IMR-90 (cell line): ENCODE measurements at regions not wholly inside any gene's neighbourhood (a gene's known extent, or its start where the extent isn't known, plus 50 kb on each side); places are given as distances from the start of the nearest gene placed in this dataset.

Experiments
- ATAC-seq: fragments of 200-7000 bp; cut with Tn5 transposase; 2 replicates; pipeline ENCODE4 v1.9.1; 2020; ENCODE audit warnings: low read depth, mild to moderate bottlenecking, moderate library complexity
- BruUV-seq: library from RNA; stranded (reverse); fragments of 400-500 nt; replicated peaks from 2 replicates; lab custom pipeline; 2021; lab: Mats Ljungman, UMichigan
- CTCF ChIA-PET: fragments of 300-600 bp; formaldehyde crosslinking; extraction: SDS; loops from one replicate; lab custom pipeline; 2021; ENCODE audit warnings: antibody characterized with exemption; lab: Yijun Ruan, JAX
- POLR2A ChIA-PET: fragments of 300-600 bp; sonication (Branson Sonifier 250); formaldehyde crosslinking; loops from one replicate; lab custom pipeline; 2022; ENCODE audit warnings: antibody characterized with exemption; ENCODE audit not compliant: unreplicated experiment; lab: Charles Lee
- DNase-seq: peaks from one replicate; pipeline ENCODE4 v3.0.0; 2013
- H2AFZ ChIP-seq: replicated peaks from 2 replicates; pipeline ENCODE3; 2013; ENCODE audit warnings: low read length, mild to moderate bottlenecking; ENCODE audit not compliant: poor library complexity
- H2AK5ac ChIP-seq: 2 replicates; pipeline ENCODE4 v1.6.1; 2013; ENCODE audit warnings: low read depth, low read length, inconsistent platforms
- H2AK9ac ChIP-seq: replicated peaks from 2 replicates; pipeline ENCODE3; 2013; ENCODE audit warnings: mild to moderate bottlenecking, low read depth, low read length, moderate library complexity; ENCODE audit not compliant: poor library complexity
- H2BK120ac ChIP-seq: 2 replicates; pipeline ENCODE4 v1.6.1; 2013; ENCODE audit warnings: low read depth, low read length, inconsistent platforms
- H2BK15ac ChIP-seq: 3 replicates; pipeline ENCODE4 v1.6.1; 2013; ENCODE audit warnings: low read depth, low read length, inconsistent platforms
- H2BK20ac ChIP-seq: 2 replicates; pipeline ENCODE4 v1.6.1; 2013; ENCODE audit warnings: low read depth, mild to moderate bottlenecking, inconsistent platforms, low read length, moderate library complexity
- H2BK5ac ChIP-seq: 2 replicates; pipeline ENCODE4 v1.6.1; 2013; ENCODE audit warnings: mild to moderate bottlenecking, low read depth, low read length, inconsistent platforms; ENCODE audit not compliant: poor library complexity, severe bottlenecking
- H3K14ac ChIP-seq: replicated peaks from 2 replicates; pipeline ENCODE4 v1.6.1; 2013; ENCODE audit warnings: low read depth, low read length, inconsistent platforms
- H3K18ac ChIP-seq: 2 replicates; pipeline ENCODE4 v1.6.1; 2013; ENCODE audit warnings: low read depth, low read length, control low read depth
- H3K23ac ChIP-seq: 2 replicates; pipeline ENCODE4 v1.6.1; 2013; ENCODE audit warnings: low read depth, low read length, inconsistent platforms
- H3K27ac ChIP-seq: 2 replicates; pipeline ENCODE4 v1.5.1; 2013; ENCODE audit warnings: mild to moderate bottlenecking, control low read depth, low read length; ENCODE audit not compliant: insufficient read depth
- H3K27me3 ChIP-seq: 2 replicates; pipeline ENCODE4 v1.6.1; 2013; ENCODE audit warnings: low read length; ENCODE audit not compliant: control insufficient read depth, insufficient read depth
- H3K36me3 ChIP-seq: 2 replicates; pipeline ENCODE4 v1.6.1; 2013; ENCODE audit warnings: low read length, mixed read lengths; ENCODE audit not compliant: control insufficient read depth, insufficient read depth
- H3K4ac ChIP-seq: 2 replicates; pipeline ENCODE4 v1.6.1; 2013; ENCODE audit warnings: low read depth, low read length, inconsistent platforms
- H3K4me1 ChIP-seq: 2 replicates; pipeline ENCODE4 v1.6.1; 2013; ENCODE audit warnings: low read length, mixed read lengths; ENCODE audit not compliant: control insufficient read depth, insufficient read depth
- H3K4me2 ChIP-seq: 2 replicates; pipeline ENCODE4 v1.6.1; 2013; ENCODE audit warnings: low read depth, mild to moderate bottlenecking, control low read depth, low read length, moderate library complexity
- H3K4me3 ChIP-seq: 2 replicates; pipeline ENCODE4 v1.5.1; 2013; ENCODE audit warnings: low read depth, mild to moderate bottlenecking, control low read depth, low read length, moderate library complexity; ENCODE audit not compliant: insufficient read depth
- H3K56ac ChIP-seq: 2 replicates; pipeline ENCODE4 v1.6.1; 2013; ENCODE audit warnings: low read length, inconsistent platforms; ENCODE audit not compliant: insufficient read depth; ENCODE audit errors: extremely low read depth
- H3K79me1 ChIP-seq, 2 experiments: 2 replicates each; pipeline ENCODE4 v1.6.1; 2013; ENCODE audit warnings: low read length in 2 of 2, inconsistent platforms in 1 of 2, low read depth in 1 of 2
- H3K9ac ChIP-seq: 2 replicates; pipeline ENCODE4 v1.6.1; 2013; ENCODE audit warnings: low read depth, low read length, control low read depth
- H3K9me1 ChIP-seq: 2 replicates; pipeline ENCODE4 v1.6.1; 2013; ENCODE audit warnings: low read length, inconsistent platforms; ENCODE audit not compliant: insufficient read depth
- H3K9me3 ChIP-seq: 2 replicates; pipeline ENCODE4 v1.6.1; 2013; ENCODE audit warnings: low read length; ENCODE audit not compliant: control insufficient read depth, insufficient read depth
- H4K20me1 ChIP-seq: 2 replicates; pipeline ENCODE4 v1.6.1; 2013; ENCODE audit warnings: low read length, inconsistent platforms; ENCODE audit not compliant: insufficient read depth
- H4K5ac ChIP-seq: 2 replicates; pipeline ENCODE4 v1.6.1; 2013; ENCODE audit warnings: mild to moderate bottlenecking, low read depth, low read length, control low read depth
- H4K8ac ChIP-seq, 2 experiments: 2 replicates each; pipeline ENCODE4 v1.6.1; 2013; ENCODE audit warnings: low read depth in 2 of 2, low read length in 2 of 2, control low read depth in 1 of 2, inconsistent platforms in 1 of 2
- H4K91ac ChIP-seq: 2 replicates; pipeline ENCODE4 v1.6.1; 2013; ENCODE audit warnings: low read depth, low read length, inconsistent platforms; ENCODE audit not compliant: insufficient read depth
- BHLHE40 ChIP-seq: fragments of 150-350 bp; IDR thresholded peaks from 2 replicates; pipeline ENCODE4 v1.6.1; 2016; ENCODE audit warnings: mild to moderate bottlenecking, low read depth, low read length
- CEBPB ChIP-seq: IDR thresholded peaks from 2 replicates; pipeline ENCODE4 v1.6.1; 2012; ENCODE audit warnings: low read depth, low read length, improper control_type of control experiment
- MAFK ChIP-seq: IDR thresholded peaks from 2 replicates; pipeline ENCODE4 v1.6.1; 2012; ENCODE audit warnings: low read depth, low read length, improper control_type of control experiment
- MXI1 ChIP-seq: IDR thresholded peaks from 2 replicates; pipeline ENCODE4 v1.6.1; 2012; ENCODE audit warnings: low read depth, mild to moderate bottlenecking, low read length, moderate library complexity, borderline replicate concordance
- POLR2A ChIP-seq: IDR thresholded peaks from 2 replicates; pipeline ENCODE4 v1.6.1; 2012; ENCODE audit warnings: mild to moderate bottlenecking, low read depth, low read length
- RFX5 ChIP-seq: IDR thresholded peaks from 2 replicates; pipeline ENCODE4 v1.8.0; 2012; ENCODE audit warnings: low read depth, mild to moderate bottlenecking, low read length, moderate library complexity
- WGBS, 2 experiments: methylation state at CpG; one replicate each; pipeline versions ENCODE4 v1.1.5 to v1.1.7; 2013; ENCODE audit warnings: missing lambda C conversion rate in 2 of 2; ENCODE audit not compliant: insufficient read length in 1 of 2; ENCODE audit errors: extremely low coverage in 2 of 2; 5-methylcytosine and 5-hydroxymethylcytosine counted together
- dilution Hi-C: fragments of 300-500 bp; cut with HindIII; formaldehyde crosslinking; loops from one replicate; pipeline ENCODE4 v1.14.3; 2018; ENCODE audit warnings: low sequenced_read_pairs; ENCODE audit not compliant: unreplicated experiment
- in situ Hi-C: fragments of 300-500 bp; cut with MboI; formaldehyde crosslinking; loops from 3 replicates; pipeline ENCODE4 v1.14.3; 2019; ENCODE audit warnings: low sequenced_read_pairs, inconsistent platforms, mixed read lengths
- intact Hi-C: fragments of 100-400 bp; cut with micrococcal nuclease; formaldehyde crosslinking; loops from 2 replicates; pipeline ENCODE4 v1.10.0; 2022
- TF ChIP-seq, protein P1 (sequence below): conservative IDR thresholded peaks from 2 replicates; pipeline ENCODE4 v1.5.1; 2012; ENCODE audit warnings: mild to moderate bottlenecking, low read depth, low read length, improper control_type of control experiment
- TF ChIP-seq, protein P2 (sequence below): fragments of 150-350 bp; IDR thresholded peaks from 2 replicates; pipeline ENCODE4 v1.6.1; 2017; ENCODE audit warnings: mild to moderate bottlenecking, antibody characterized with exemption, low read length, low read depth

DNA sequence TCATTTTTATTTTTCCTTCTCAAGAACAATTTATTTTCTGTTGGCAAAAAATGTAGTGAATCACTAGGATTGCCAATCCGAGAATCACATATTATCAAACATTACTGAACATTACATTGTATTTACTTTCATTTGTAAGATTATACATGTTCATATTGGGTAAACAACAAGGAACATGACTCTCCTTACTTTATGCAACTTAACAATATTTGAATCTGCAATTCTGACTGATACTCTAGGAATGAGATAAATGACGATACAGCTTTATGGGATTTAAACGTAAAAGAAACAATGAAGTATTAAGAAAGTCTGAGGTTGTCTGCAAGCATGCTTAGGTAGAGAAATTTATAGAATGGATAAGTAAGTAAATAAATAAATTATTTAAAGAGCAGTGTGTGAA is 2302.9 kb downstream of the MAT2B start:
- CTCF ChIA-PET, result no interaction called here
- intact Hi-C loops, result no loop called here
- H3K9ac ChIP-seq, result no peak overlapping the region
- no peak overlapping the region for H3K18ac ChIP-seq
- in situ Hi-C loops, result no loop called here
- H3K14ac ChIP-seq, result no peak overlapping the region
- ATAC-seq (no peak), DNase-seq (no peak)
- H3K27me3 ChIP-seq, result no peaks in the 10 kb centered on the region
- no peak overlapping the region for H3K56ac ChIP-seq
- no peak overlapping the region for H3K4me2 ChIP-seq
- H2AK9ac ChIP-seq, result no peak overlapping the region
- no peak overlapping the region for H3K23ac ChIP-seq
- no peak overlapping the region for H2BK120ac ChIP-seq
- BruUV-seq, result no TSS peak
- H3K27ac ChIP-seq, result no peak overlapping the region
- H4K20me1 ChIP-seq, result no peaks in the 10 kb centered on the region
- H2BK5ac ChIP-seq, result no peak overlapping the region
- dilution Hi-C loops, result no loop called here
- H3K4me1 ChIP-seq, result no peaks in the 10 kb centered on the region
- no peak overlapping the region for H2AK5ac ChIP-seq
- no peak overlapping the region for H4K91ac ChIP-seq
- no peak overlapping the region for H4K8ac ChIP-seq
- peaks cover 5% of the 10 kb centered on the region; the same call in 1 of the 2 replicates for H3K9me3 ChIP-seq
- H3K4me3 ChIP-seq, result no peak overlapping the region
- no peak overlapping the region for H4K5ac ChIP-seq
- no peak overlapping the region for H3K4ac ChIP-seq
- no peak overlapping the region for H2BK15ac ChIP-seq
- H2BK20ac ChIP-seq, result no peak overlapping the region
- no peaks in the 10 kb centered on the region for H3K36me3 ChIP-seq
- POLR2A ChIA-PET, result no interaction called here
- H3K79me1 ChIP-seq, result no peaks in the 10 kb centered on the region
- no CpG with 5 or more reads among the region's 3 CpGs for WGBS, 2 experiments
- H3K9me1 ChIP-seq, result no peaks in the 10 kb centered on the region
- TF ChIP-seq MXI1 (no peak), POLR2A (no peak), RFX5 (no peak), CEBPB (no peak), BHLHE40 (no peak), MAFK (no peak)
- TF ChIP-seq, protein P1, sequence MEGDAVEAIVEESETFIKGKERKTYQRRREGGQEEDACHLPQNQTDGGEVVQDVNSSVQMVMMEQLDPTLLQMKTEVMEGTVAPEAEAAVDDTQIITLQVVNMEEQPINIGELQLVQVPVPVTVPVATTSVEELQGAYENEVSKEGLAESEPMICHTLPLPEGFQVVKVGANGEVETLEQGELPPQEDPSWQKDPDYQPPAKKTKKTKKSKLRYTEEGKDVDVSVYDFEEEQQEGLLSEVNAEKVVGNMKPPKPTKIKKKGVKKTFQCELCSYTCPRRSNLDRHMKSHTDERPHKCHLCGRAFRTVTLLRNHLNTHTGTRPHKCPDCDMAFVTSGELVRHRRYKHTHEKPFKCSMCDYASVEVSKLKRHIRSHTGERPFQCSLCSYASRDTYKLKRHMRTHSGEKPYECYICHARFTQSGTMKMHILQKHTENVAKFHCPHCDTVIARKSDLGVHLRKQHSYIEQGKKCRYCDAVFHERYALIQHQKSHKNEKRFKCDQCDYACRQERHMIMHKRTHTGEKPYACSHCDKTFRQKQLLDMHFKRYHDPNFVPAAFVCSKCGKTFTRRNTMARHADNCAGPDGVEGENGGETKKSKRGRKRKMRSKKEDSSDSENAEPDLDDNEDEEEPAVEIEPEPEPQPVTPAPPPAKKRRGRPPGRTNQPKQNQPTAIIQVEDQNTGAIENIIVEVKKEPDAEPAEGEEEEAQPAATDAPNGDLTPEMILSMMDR, result no peak
- TF ChIP-seq, protein P2, sequence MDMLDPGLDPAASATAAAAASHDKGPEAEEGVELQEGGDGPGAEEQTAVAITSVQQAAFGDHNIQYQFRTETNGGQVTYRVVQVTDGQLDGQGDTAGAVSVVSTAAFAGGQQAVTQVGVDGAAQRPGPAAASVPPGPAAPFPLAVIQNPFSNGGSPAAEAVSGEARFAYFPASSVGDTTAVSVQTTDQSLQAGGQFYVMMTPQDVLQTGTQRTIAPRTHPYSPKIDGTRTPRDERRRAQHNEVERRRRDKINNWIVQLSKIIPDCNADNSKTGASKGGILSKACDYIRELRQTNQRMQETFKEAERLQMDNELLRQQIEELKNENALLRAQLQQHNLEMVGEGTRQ, result no peak
- no peak overlapping the region for H2AFZ ChIP-seq
